NCI-H748 treated with DMSO at 0.1 percent for 48 hours (cell line): ENCODE measurements at regions not wholly inside any gene's neighbourhood (a gene's known extent, or its start where the extent isn't known, plus 50 kb on each side); places are given as distances from the start of the nearest gene placed in this dataset.
"Not testable (repeated sequence)": the region's sequence is repeated elsewhere in the genome, so short reads cannot be mapped to it uniquely, and the experiment has no call there.

ENCODE experiments used
- DNase-seq: peaks from one replicate; lab custom pipeline; 2025; lab: John Stamatoyannopoulos, UW

- DNase-seq: no peak
Measured at GRCh38 chr17:52546493-52546892, 388.0 kb upstream of the CA10 start.

GRCh38 chr17:52537421-52537820, 378.9 kb upstream of the CA10 start:
- no peak for DNase-seq

GRCh38 chr17:52536489-52536888, 378.0 kb upstream of the CA10 start:
- DNase-seq: no peak

- DNase-seq: no peak
Measured at GRCh38 chr17:52532373-52532772, 373.9 kb upstream of the CA10 start.

GRCh38 chr17:52524096-52524637, 365.7 kb upstream of the CA10 start:
- DNase-seq: no peak

- DNase-seq: no peak
Measured at GRCh38 chr17:52517176-52517575, 358.7 kb upstream of the CA10 start.

- DNase-seq: no peak
Measured at GRCh38 chr17:52515927-52516326, 357.4 kb upstream of the CA10 start.

GRCh38 chr17:52505601-52506000, 347.1 kb upstream of the CA10 start:
- DNase-seq: no peak

- DNase-seq: no peak
Measured at GRCh38 chr17:52504081-52504480, 345.6 kb upstream of the CA10 start.

GRCh38 chr17:52495646-52496045, 337.1 kb upstream of the CA10 start:
- no peak for DNase-seq

- no peak for DNase-seq
Measured at GRCh38 chr17:52482271-52482670, 323.8 kb upstream of the CA10 start.

- DNase-seq: no peak
Measured at GRCh38 chr17:52477824-52478699, 319.5 kb upstream of the CA10 start.

GRCh38 chr17:52476638-52477313, 318.3 kb upstream of the CA10 start:
- no peak for DNase-seq

- no peak for DNase-seq
Measured at GRCh38 chr17:52470553-52470952, 312.0 kb upstream of the CA10 start.

GRCh38 chr17:52465407-52465806, 306.9 kb upstream of the CA10 start:
- no peak for DNase-seq

- DNase-seq: no peak
Measured at GRCh38 chr17:52451294-52451861, 292.9 kb upstream of the CA10 start.

GRCh38 chr17:52442350-52442749, 283.8 kb upstream of the CA10 start:
- no peak for DNase-seq

- DNase-seq: no peak
Measured at GRCh38 chr17:52420555-52421078, 262.1 kb upstream of the CA10 start.

- no peak for DNase-seq
Measured at GRCh38 chr17:52419229-52419641, 260.7 kb upstream of the CA10 start.

- no peak for DNase-seq
Measured at GRCh38 chr17:52410781-52411180, 252.3 kb upstream of the CA10 start.

GRCh38 chr17:52409222-52409621, 250.7 kb upstream of the CA10 start:
- DNase-seq: not testable (repeated sequence)

- no peak for DNase-seq
Measured at GRCh38 chr17:52395308-52395707, 236.8 kb upstream of the CA10 start.

- DNase-seq: no peak
Measured at GRCh38 chr17:52390422-52390821, 231.9 kb upstream of the CA10 start.
